K562 (cell line): ENCODE measurements at regions not wholly inside any gene's neighbourhood (a gene's known extent, or its start where the extent isn't known, plus 50 kb on each side); places are given as distances from the start of the nearest gene placed in this dataset.

Experiments
- ATAC-seq: fragments of 200-7000 bp; cut with Tn5 transposase; 3 replicates; pipeline ENCODE4 v1.9.1; 2020; ENCODE audit warnings: moderate library complexity
- BruUV-seq: library from RNA; stranded (reverse); fragments of 400-500 nt; replicated peaks from 2 replicates; lab custom pipeline; 2021; lab: Mats Ljungman, UMichigan
- CTCF ChIA-PET: fragments of 300-600 bp; formaldehyde crosslinking; extraction: SDS; loops from one replicate; lab custom pipeline; 2021; ENCODE audit warnings: low intra/inter-chr PET ratio; lab: Yijun Ruan, JAX
- POLR2A ChIA-PET: fragments of 300-600, 350-650 bp; sonication (Branson Sonifier 250); formaldehyde crosslinking; extraction: SDS; loops from one replicate; lab custom pipeline; 2021; ENCODE audit warnings: antibody characterized with exemption, inconsistent platforms; lab: Yijun Ruan, JAX
- DNase-seq, 4 experiments: peaks; one replicate each; pipeline versions ENCODE4 v3.0.0 to v3.0.0-alpha.2; 2011 to 2018; ENCODE audit warnings: low spot score in 3 of 4, mixed read lengths in 3 of 4; ENCODE audit errors: extremely low read depth in 1 of 4
- FAIRE-seq: peaks from 2 replicates; lab custom pipeline; 2011; peaks lifted over from hg19 to GRCh38; lab: Jason Lieb, UNC
- H2AFZ ChIP-seq: 2 replicates; pipeline ENCODE4 v1.6.0; 2011; ENCODE audit warnings: low read depth, low read length, control low read depth, inconsistent platforms
- H3K27ac ChIP-seq: fragments of 200-600 bp; 3 replicates; pipeline ENCODE4 v1.8.0; 2011; ENCODE audit warnings: low read depth, mild to moderate bottlenecking, control low read depth, inconsistent platforms, low read length, moderate library complexity, mixed read lengths; ENCODE audit errors: extremely low read depth
- H3K27me3 ChIP-seq, 2 experiments: fragments of 300-600 bp in 1 of 2; 2 replicates in 1 of 2; 3 replicates in 1 of 2; pipeline versions ENCODE4 v1.6.0 to v1.8.0; 2011; ENCODE audit warnings: inconsistent platforms in 2 of 2, low read length in 2 of 2, mild to moderate bottlenecking in 1 of 2, mixed read lengths in 1 of 2, moderate library complexity in 1 of 2; ENCODE audit not compliant: control insufficient read depth in 2 of 2, insufficient read depth in 2 of 2
- H3K36me3 ChIP-seq: fragments of 300-600 bp; 3 replicates; pipeline ENCODE4 v1.8.0; 2011; ENCODE audit warnings: mild to moderate bottlenecking, low read length, inconsistent platforms; ENCODE audit not compliant: control insufficient read depth, insufficient read depth
- H3K4me1 ChIP-seq, 2 experiments: fragments of 200-600 bp in 1 of 2; replicated peaks in 1 of 2; 2 replicates in 1 of 2; 3 replicates in 1 of 2; pipeline versions ENCODE4 v1.5.1 to v1.8.0; 2011; ENCODE audit warnings: inconsistent platforms in 2 of 2, low read length in 2 of 2, mild to moderate bottlenecking in 1 of 2, mixed read lengths in 1 of 2, moderate library complexity in 1 of 2; ENCODE audit not compliant: control insufficient read depth in 2 of 2, insufficient read depth in 2 of 2
- H3K4me2 ChIP-seq: 2 replicates; pipeline ENCODE4 v1.6.1; 2011; ENCODE audit warnings: low read length, control low read depth, inconsistent platforms, mixed read lengths; ENCODE audit not compliant: insufficient read depth
- H3K4me3 ChIP-seq: fragments of 200-600 bp; sonication (generic), shearing (Covaris generic); 2 replicates; pipeline ENCODE4 v1.5.1; 2016; ENCODE audit warnings: control low read depth, inconsistent platforms
- H3K79me2 ChIP-seq: fragments of 200-600 bp; 3 replicates; pipeline ENCODE4 v1.8.0; 2011; ENCODE audit warnings: low read length, inconsistent platforms; ENCODE audit not compliant: control insufficient read depth, insufficient read depth
- H3K9ac ChIP-seq, 2 experiments: 2 replicates each; pipeline versions ENCODE4 v1.6.0 to v1.6.1; 2011; ENCODE audit warnings: low read depth in 2 of 2, low read length in 2 of 2, control low read depth in 1 of 2, inconsistent platforms in 1 of 2, mild to moderate bottlenecking in 1 of 2, mixed read lengths in 1 of 2; ENCODE audit not compliant: insufficient read depth in 1 of 2
- H3K9me1 ChIP-seq: one replicate; pipeline ENCODE4 v1.6.0; 2011; ENCODE audit warnings: inconsistent platforms, mild to moderate bottlenecking, low read length, moderate library complexity; ENCODE audit not compliant: control insufficient read depth, insufficient read depth
- H3K9me3 ChIP-seq: replicated peaks from 2 replicates; pipeline ENCODE4 v1.5.1; 2011; ENCODE audit warnings: low read depth, low read length, inconsistent platforms; ENCODE audit not compliant: control insufficient read depth, insufficient read depth
- H4K20me1 ChIP-seq: replicated peaks from 2 replicates; pipeline ENCODE4 v1.6.1; 2011; ENCODE audit warnings: low read length, inconsistent platforms, mixed read lengths; ENCODE audit not compliant: control insufficient read depth, insufficient read depth
- CXXC5 ChIP-seq: fragments of 250-450 bp; sonication (Bioruptor Pico); IDR thresholded peaks from 2 replicates; pipeline ENCODE4 v1.8.0; 2022; ENCODE audit warnings: inconsistent platforms, mild to moderate bottlenecking, moderate library complexity
- EHMT2 ChIP-seq: fragments of 450-650 bp; IDR thresholded peaks from 2 replicates; pipeline ENCODE4 v1.6.1; 2018; ENCODE audit warnings: antibody characterized with exemption
- FOXK1 ChIP-seq: sonication (generic); formaldehyde crosslinking; IDR thresholded peaks from 2 replicates; pipeline ENCODE4 v1.8.0; 2022; ENCODE audit warnings: missing genetic modification reagents, mild to moderate bottlenecking, borderline replicate concordance
- PTTG1 ChIP-seq: fragments of 450-650 bp; IDR thresholded peaks from 2 replicates; pipeline ENCODE4 v1.6.1; 2016; ENCODE audit warnings: low read depth, mild to moderate bottlenecking, missing genetic modification characterization, missing compliant biosample characterization
- ZC3H11A ChIP-seq: IDR thresholded peaks from 2 replicates; pipeline ENCODE4 v1.6.1; 2012; ENCODE audit warnings: low read depth, low read length, improper control_type of control experiment
- ZNF217 ChIP-seq: sonication (generic); formaldehyde crosslinking; IDR thresholded peaks from 2 replicates; pipeline ENCODE4 v1.8.0; 2022; ENCODE audit warnings: mild to moderate bottlenecking, missing genetic modification reagents
- ZNF3 ChIP-seq: fragments of 250-450 bp; sonication (Bioruptor Pico); IDR thresholded peaks from 2 replicates; pipeline ENCODE4 v1.5.0; 2021; ENCODE audit warnings: mild to moderate bottlenecking, moderate library complexity
- ZNF507 ChIP-seq: conservative IDR thresholded peaks from 2 replicates; pipeline ENCODE4 v1.6.1; 2017; ENCODE audit warnings: missing genetic modification characterization, missing compliant biosample characterization
- ZNF696 ChIP-seq: fragments of 250-450 bp; sonication (Bioruptor Pico); conservative IDR thresholded peaks from 2 replicates; pipeline ENCODE4 v1.4.0; 2020; ENCODE audit warnings: mild to moderate bottlenecking, moderate library complexity
- WGBS: fragments of 100-300 bp; shearing (Covaris generic); methylation state at CpG from one replicate; pipeline ENCODE4 v1.1.6; 2016; ENCODE audit warnings: low coverage, mixed read lengths; ENCODE audit not compliant: insufficient coverage; ENCODE audit errors: missing lambda C conversion rate; 5-methylcytosine and 5-hydroxymethylcytosine counted together
- in situ Hi-C: fragments of 300-500 bp; cut with MboI; formaldehyde crosslinking; loops from 4 replicates; pipeline ENCODE4 v1.15.0; 2018; ENCODE audit warnings: inconsistent platforms, mixed read lengths
- intact Hi-C: fragments of 100-400 bp; cut with micrococcal nuclease; formaldehyde crosslinking; loops from 2 replicates; pipeline ENCODE4 v1.14.2; 2022
- TF ChIP-seq, protein P1 (sequence below): IDR thresholded peaks from 3 replicates; pipeline ENCODE4 v1.6.1; 2011; ENCODE audit warnings: borderline replicate concordance, mild to moderate bottlenecking; ENCODE audit not compliant: insufficient read length, insufficient read depth

DNA sequence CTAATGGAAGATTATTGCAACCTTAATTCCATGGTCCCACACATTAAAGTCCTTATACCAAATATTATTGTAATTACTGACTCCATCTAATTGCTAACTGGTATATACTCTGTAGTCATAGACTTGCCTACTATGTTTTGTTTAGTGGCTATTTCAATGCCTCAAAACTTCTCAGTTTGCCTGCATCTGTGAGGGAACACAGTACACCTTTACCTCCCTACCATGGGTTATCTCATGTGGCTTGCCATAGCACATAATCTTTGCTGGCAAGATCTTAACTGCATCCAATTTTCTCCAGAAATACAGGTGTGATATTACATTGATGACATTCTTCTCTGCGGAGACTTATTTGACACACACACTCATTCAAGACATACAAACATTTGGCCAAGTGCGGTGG lies 107.1 kb upstream of the ZNF184 start (continued):
- TF ChIP-seq ZNF3 (CRISPR knock-in tag): no peak
- TF ChIP-seq ZNF696 (CRISPR knock-in tag): no peak

GRCh38 chr6:27577922-27578321 lies 105.0 kb upstream of the ZNF184 start:
- WGBS: 82% methylated on average over 1 of the region's 1 CpG
- H3K4me2 ChIP-seq: no peak overlapping the region
- CTCF ChIA-PET: no interaction called here
- ATAC-seq (no peak), FAIRE-seq (no peak), DNase-seq (no peak)
- H3K9me1 ChIP-seq: no peaks in the 10 kb centered on the region
- intact Hi-C loops (no loop called here), in situ Hi-C loops (no loop called here)
- no TSS peak for BruUV-seq
- H3K4me1 ChIP-seq: peaks cover 7 to 9% of the 10 kb centered on the region in 2 experiments; a peak in 3 of 5 replicates
- TF ChIP-seq EHMT2 (no peak), CXXC5 (no peak), ZNF507 (tag) (no peak), PTTG1 (tag) (no peak), FOXK1 (CRISPR knock-in tag) (no peak), ZNF217 (CRISPR knock-in tag) (no peak), ZC3H11A (no peak)
- TF ChIP-seq, protein P1, sequence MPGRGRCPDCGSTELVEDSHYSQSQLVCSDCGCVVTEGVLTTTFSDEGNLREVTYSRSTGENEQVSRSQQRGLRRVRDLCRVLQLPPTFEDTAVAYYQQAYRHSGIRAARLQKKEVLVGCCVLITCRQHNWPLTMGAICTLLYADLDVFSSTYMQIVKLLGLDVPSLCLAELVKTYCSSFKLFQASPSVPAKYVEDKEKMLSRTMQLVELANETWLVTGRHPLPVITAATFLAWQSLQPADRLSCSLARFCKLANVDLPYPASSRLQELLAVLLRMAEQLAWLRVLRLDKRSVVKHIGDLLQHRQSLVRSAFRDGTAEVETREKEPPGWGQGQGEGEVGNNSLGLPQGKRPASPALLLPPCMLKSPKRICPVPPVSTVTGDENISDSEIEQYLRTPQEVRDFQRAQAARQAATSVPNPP: no peak
- H4K20me1 ChIP-seq: no peaks in the 10 kb centered on the region
- no peak overlapping the region for H2AFZ ChIP-seq
- H3K27me3 ChIP-seq: no peaks in the 10 kb centered on the region
- H3K9me3 ChIP-seq: no peaks in the 10 kb centered on the region
- no peak overlapping the region for H3K4me3 ChIP-seq
- no peaks in the 10 kb centered on the region for H3K79me2 ChIP-seq
- no peak overlapping the region for H3K27ac ChIP-seq
- no peaks in the 10 kb centered on the region for H3K36me3 ChIP-seq
- POLR2A ChIA-PET: no interaction called here
- no peak overlapping the region for H3K9ac ChIP-seq
